ENCODE measurements at regions not wholly inside any gene's neighbourhood (a gene's known extent, or its start where the extent isn't known, plus 50 kb on each side); places are given as distances from the start of the nearest gene placed in this dataset.

DNA sequence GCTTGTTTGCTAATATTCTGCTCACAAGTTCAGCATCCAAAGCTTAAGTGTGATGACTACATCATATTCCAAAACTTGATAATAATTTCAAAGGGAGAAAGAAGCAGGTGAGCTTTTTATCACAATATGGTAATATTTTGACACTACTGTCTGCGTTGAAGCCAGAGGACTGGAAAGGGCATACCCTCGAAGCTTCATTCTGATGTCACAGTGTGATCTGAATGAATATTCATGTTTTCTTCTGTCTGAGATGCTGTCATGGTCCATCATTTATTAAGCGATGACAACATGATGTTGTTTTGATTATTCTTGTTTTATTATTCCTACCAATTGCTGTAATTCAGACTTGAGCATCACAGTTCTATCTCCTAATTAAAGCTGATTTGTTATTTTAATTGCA, 625.4 kb downstream of the ZPLD1 start:
- CTCF ChIA-PET = no interaction called here
- DNase-seq (ENCODE audit: low read depth, low spot score) = no peak
- Histone ChIP-seq H3K27me3 (ENCODE audit: control insufficient read depth, insufficient read depth, low read length) (no peaks in the 10 kb centered on the region), H3K4me3 (ENCODE audit: low read depth in 2 of 2, low read length in 2 of 2) (no peak overlapping the region), H3K9me3 (ENCODE audit: control insufficient read depth, insufficient read depth, low read depth, low read length) (no peaks in the 10 kb centered on the region), H3K36me3 (ENCODE audit: control insufficient read depth, insufficient read depth, low read length) (no peaks in the 10 kb centered on the region), H3K27ac (ENCODE audit: low read length) (no peak overlapping the region), H3K4me1 (ENCODE audit: control insufficient read depth, insufficient read depth, low read length) (no peaks in the 10 kb centered on the region)
- POLR2A ChIA-PET = no interaction called here
- in situ Hi-C loops (cut with HindIII; ENCODE audit: low pct_unique_long_range_greater_than_20kb, low sequenced_read_pairs) = no loop called here
- ATAC-seq = no peak
- BruUV-seq (replicated peaks) = no TSS peak
- intact Hi-C loops (cut with micrococcal nuclease; ENCODE audit: unreplicated experiment) = no loop called here
- TF ChIP-seq, protein P1, sequence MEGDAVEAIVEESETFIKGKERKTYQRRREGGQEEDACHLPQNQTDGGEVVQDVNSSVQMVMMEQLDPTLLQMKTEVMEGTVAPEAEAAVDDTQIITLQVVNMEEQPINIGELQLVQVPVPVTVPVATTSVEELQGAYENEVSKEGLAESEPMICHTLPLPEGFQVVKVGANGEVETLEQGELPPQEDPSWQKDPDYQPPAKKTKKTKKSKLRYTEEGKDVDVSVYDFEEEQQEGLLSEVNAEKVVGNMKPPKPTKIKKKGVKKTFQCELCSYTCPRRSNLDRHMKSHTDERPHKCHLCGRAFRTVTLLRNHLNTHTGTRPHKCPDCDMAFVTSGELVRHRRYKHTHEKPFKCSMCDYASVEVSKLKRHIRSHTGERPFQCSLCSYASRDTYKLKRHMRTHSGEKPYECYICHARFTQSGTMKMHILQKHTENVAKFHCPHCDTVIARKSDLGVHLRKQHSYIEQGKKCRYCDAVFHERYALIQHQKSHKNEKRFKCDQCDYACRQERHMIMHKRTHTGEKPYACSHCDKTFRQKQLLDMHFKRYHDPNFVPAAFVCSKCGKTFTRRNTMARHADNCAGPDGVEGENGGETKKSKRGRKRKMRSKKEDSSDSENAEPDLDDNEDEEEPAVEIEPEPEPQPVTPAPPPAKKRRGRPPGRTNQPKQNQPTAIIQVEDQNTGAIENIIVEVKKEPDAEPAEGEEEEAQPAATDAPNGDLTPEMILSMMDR (IDR thresholded peaks at IDR 0.05) = no peak
- TF ChIP-seq SIN3A (IDR thresholded peaks at IDR 0.05; ENCODE audit: borderline replicate concordance, insufficient read depth, low read depth, low read length) = no peak
- no peak for TF ChIP-seq TCF7L2 (IDR thresholded peaks at IDR 0.05; ENCODE audit: low read depth, low read length)
- no peak for TF ChIP-seq POLR2AphosphoS5 (IDR thresholded peaks at IDR 0.05; ENCODE audit: low read depth, low read length)
- no peak for TF ChIP-seq REST (IDR thresholded peaks at IDR 0.05; ENCODE audit: insufficient read depth in 1 of 2, low read depth in 2 of 2, low read length in 1 of 2)

DNA sequence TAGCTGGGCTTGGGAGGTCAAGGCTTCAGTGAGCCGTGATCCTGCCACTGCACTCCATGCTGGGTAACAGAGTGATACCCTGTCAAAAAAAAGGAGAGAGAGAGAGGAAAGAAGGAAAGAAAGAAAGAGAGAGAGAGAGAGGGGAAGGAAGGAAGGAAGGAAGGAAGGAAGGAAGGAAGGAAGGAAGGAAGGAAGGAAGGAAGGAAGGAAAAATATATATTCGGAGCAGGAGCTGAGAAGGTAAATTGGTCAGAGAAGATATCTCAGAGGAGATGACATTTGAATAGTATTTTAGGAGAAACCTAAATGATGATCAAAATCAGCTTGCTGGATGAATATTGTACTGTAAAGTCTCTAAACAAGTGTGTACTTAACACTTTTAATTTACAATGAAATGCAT, 633.1 kb downstream of the ZPLD1 start:
- H3K4me1 ChIP-seq (ENCODE audit: control insufficient read depth, insufficient read depth, low read length) = no peaks in the 10 kb centered on the region
- in situ Hi-C loops (cut with HindIII; ENCODE audit: low pct_unique_long_range_greater_than_20kb, low sequenced_read_pairs) = no loop called here
- ChIA-PET CTCF (no interaction called here), POLR2A (no interaction called here)
- no peaks in the 10 kb centered on the region for H3K9me3 ChIP-seq (ENCODE audit: control insufficient read depth, insufficient read depth, low read depth, low read length)
- no peaks in the 10 kb centered on the region for H3K36me3 ChIP-seq (ENCODE audit: control insufficient read depth, insufficient read depth, low read length)
- ATAC-seq = no peak
- TF ChIP-seq POLR2AphosphoS5 (IDR thresholded peaks at IDR 0.05; ENCODE audit: low read depth, low read length) = no peak
- TF ChIP-seq SIN3A (IDR thresholded peaks at IDR 0.05; ENCODE audit: borderline replicate concordance, insufficient read depth, low read depth, low read length) = no peak
- no peak for TF ChIP-seq REST (IDR thresholded peaks at IDR 0.05; ENCODE audit: insufficient read depth in 1 of 2, low read depth in 2 of 2, low read length in 1 of 2)
- TF ChIP-seq TCF7L2 (IDR thresholded peaks at IDR 0.05; ENCODE audit: low read depth, low read length) = no peak
- TF ChIP-seq, protein P1 (IDR thresholded peaks at IDR 0.05) = no peak
- no peak for DNase-seq (ENCODE audit: low read depth, low spot score)
- no peak overlapping the region for H3K4me3 ChIP-seq (ENCODE audit: low read depth in 2 of 2, low read length in 2 of 2)
- no peaks in the 10 kb centered on the region for H3K27me3 ChIP-seq (ENCODE audit: control insufficient read depth, insufficient read depth, low read length)
- intact Hi-C loops (cut with micrococcal nuclease; ENCODE audit: unreplicated experiment) = no loop called here
- BruUV-seq (replicated peaks) = no TSS peak
- H3K27ac ChIP-seq (ENCODE audit: low read length) = no peak overlapping the region
